Liver (tissue), 8 donors: ENCODE measurements at regions not wholly inside any gene's neighbourhood (a gene's known extent, or its start where the extent isn't known, plus 50 kb on each side); places are given as distances from the start of the nearest gene placed in this dataset.

Source experiments
- DNase-seq: peaks from one replicate; pipeline ENCODE4 v3.0.0-alpha.2; 2017; ENCODE audit warnings: low spot score
- H3K27ac ChIP-seq, 2 donors: one replicate each; pipeline ENCODE4 v1.7.0; 2013; ENCODE audit warnings: inconsistent platforms in 2 of 2, low read length in 2 of 2, control low read depth in 1 of 2, low read depth in 1 of 2, mild to moderate bottlenecking in 1 of 2
- H3K27me3 ChIP-seq, 4 donors: one replicate each; pipeline versions ENCODE4 v1.6.1 to v1.7.0; 2013; ENCODE audit warnings: low read length in 3 of 4, inconsistent platforms in 1 of 4, mild to moderate bottlenecking in 1 of 4, moderate library complexity in 1 of 4; ENCODE audit not compliant: control insufficient read depth in 4 of 4, insufficient read depth in 4 of 4
- H3K36me3 ChIP-seq, 4 donors: one replicate each; pipeline versions ENCODE4 v1.6.1 to v1.7.0; 2013; ENCODE audit warnings: low read length in 3 of 4, mild to moderate bottlenecking in 3 of 4, low read depth in 1 of 4, moderate library complexity in 1 of 4; ENCODE audit not compliant: control insufficient read depth in 4 of 4, insufficient read depth in 3 of 4
- H3K4me1 ChIP-seq, 4 donors: one replicate each; pipeline versions ENCODE4 v1.6.1 to v1.7.0; 2013; ENCODE audit warnings: low read length in 3 of 4, mild to moderate bottlenecking in 3 of 4, moderate library complexity in 1 of 4; ENCODE audit not compliant: control insufficient read depth in 4 of 4, insufficient read depth in 4 of 4
- H3K4me3 ChIP-seq, 3 donors: one replicate each; pipeline versions ENCODE4 v1.6.1 to v1.7.0; 2013; ENCODE audit warnings: low read length in 3 of 3, control low read depth in 1 of 3, low read depth in 1 of 3, mild to moderate bottlenecking in 1 of 3
- H3K9ac ChIP-seq, 2 donors: one replicate each; pipeline ENCODE4 v1.7.0; 2013; ENCODE audit warnings: low read length in 2 of 2, mild to moderate bottlenecking in 2 of 2, moderate library complexity in 2 of 2, control low read depth in 1 of 2, low read depth in 1 of 2
- H3K9me3 ChIP-seq, 4 donors: one replicate each; pipeline versions ENCODE4 v1.6.1 to v1.7.0; 2013; ENCODE audit warnings: low read length in 3 of 4; ENCODE audit not compliant: control insufficient read depth in 4 of 4
- FOXA1 ChIP-seq: IDR thresholded peaks from 2 replicates; pipeline ENCODE4 v1.6.1; 2016; ENCODE audit warnings: antibody characterized with exemption
- HNF4G ChIP-seq: IDR thresholded peaks from 2 replicates; pipeline ENCODE4 v1.6.1; 2016; ENCODE audit warnings: antibody characterized with exemption
- JUND ChIP-seq, 2 donors: IDR thresholded peaks; 2 replicates each; pipeline ENCODE4 v1.6.1; 2016; ENCODE audit warnings: antibody characterized with exemption in 2 of 2
- RAD21 ChIP-seq, 2 donors: IDR thresholded peaks; 2 replicates each; pipeline ENCODE4 v1.6.1; 2016; ENCODE audit warnings: antibody characterized with exemption in 2 of 2, mild to moderate bottlenecking in 2 of 2
- SP1 ChIP-seq: IDR thresholded peaks from 2 replicates; pipeline ENCODE4 v1.6.1; 2018; ENCODE audit warnings: antibody characterized with exemption, mild to moderate bottlenecking
- WGBS: extraction: QIAGEN DNeasy Blood & Tissue Kit; methylation state at CpG from one replicate; pipeline ENCODE4 v1.1.7; 2013; 5-methylcytosine and 5-hydroxymethylcytosine counted together
- TF ChIP-seq, protein P1 (sequence below): IDR thresholded peaks from 2 replicates; pipeline ENCODE4 v1.6.1; 2016; ENCODE audit warnings: antibody characterized with exemption
- TF ChIP-seq, protein P2 (sequence below): IDR thresholded peaks from 2 replicates; pipeline ENCODE4 v1.6.1; 2016; ENCODE audit warnings: antibody characterized with exemption, mild to moderate bottlenecking
- TF ChIP-seq, protein P3 (sequence below): fragments of 150-350 bp; IDR thresholded peaks from 2 replicates; pipeline ENCODE4 v1.5.1; 2017; ENCODE audit warnings: improper control_type of control experiment, low read depth, low read length; ENCODE audit not compliant: missing input control
- TF ChIP-seq, protein P4 (sequence below): IDR thresholded peaks from 2 replicates; pipeline ENCODE4 v1.6.1; 2016; ENCODE audit warnings: antibody characterized with exemption
- donor health status: healthy.
- donor health status: healthy.
- donor health status: healthy.
- donor health status: healthy.
- donor health status: healthy.

GRCh38 chrX:46216406-46216805 lies 328.8 kb downstream of the ZNF674 start:
- TF ChIP-seq JUND (IDR thresholded peaks at IDR 0.05) (no peak), SP1 (no peak), HNF4G (no peak)
- TF ChIP-seq, protein P1, sequence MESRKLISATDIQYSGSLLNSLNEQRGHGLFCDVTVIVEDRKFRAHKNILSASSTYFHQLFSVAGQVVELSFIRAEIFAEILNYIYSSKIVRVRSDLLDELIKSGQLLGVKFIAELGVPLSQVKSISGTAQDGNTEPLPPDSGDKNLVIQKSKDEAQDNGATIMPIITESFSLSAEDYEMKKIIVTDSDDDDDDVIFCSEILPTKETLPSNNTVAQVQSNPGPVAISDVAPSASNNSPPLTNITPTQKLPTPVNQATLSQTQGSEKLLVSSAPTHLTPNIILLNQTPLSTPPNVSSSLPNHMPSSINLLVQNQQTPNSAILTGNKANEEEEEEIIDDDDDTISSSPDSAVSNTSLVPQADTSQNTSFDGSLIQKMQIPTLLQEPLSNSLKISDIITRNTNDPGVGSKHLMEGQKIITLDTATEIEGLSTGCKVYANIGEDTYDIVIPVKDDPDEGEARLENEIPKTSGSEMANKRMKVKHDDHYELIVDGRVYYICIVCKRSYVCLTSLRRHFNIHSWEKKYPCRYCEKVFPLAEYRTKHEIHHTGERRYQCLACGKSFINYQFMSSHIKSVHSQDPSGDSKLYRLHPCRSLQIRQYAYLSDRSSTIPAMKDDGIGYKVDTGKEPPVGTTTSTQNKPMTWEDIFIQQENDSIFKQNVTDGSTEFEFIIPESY: no peak
- TF ChIP-seq, protein P2, sequence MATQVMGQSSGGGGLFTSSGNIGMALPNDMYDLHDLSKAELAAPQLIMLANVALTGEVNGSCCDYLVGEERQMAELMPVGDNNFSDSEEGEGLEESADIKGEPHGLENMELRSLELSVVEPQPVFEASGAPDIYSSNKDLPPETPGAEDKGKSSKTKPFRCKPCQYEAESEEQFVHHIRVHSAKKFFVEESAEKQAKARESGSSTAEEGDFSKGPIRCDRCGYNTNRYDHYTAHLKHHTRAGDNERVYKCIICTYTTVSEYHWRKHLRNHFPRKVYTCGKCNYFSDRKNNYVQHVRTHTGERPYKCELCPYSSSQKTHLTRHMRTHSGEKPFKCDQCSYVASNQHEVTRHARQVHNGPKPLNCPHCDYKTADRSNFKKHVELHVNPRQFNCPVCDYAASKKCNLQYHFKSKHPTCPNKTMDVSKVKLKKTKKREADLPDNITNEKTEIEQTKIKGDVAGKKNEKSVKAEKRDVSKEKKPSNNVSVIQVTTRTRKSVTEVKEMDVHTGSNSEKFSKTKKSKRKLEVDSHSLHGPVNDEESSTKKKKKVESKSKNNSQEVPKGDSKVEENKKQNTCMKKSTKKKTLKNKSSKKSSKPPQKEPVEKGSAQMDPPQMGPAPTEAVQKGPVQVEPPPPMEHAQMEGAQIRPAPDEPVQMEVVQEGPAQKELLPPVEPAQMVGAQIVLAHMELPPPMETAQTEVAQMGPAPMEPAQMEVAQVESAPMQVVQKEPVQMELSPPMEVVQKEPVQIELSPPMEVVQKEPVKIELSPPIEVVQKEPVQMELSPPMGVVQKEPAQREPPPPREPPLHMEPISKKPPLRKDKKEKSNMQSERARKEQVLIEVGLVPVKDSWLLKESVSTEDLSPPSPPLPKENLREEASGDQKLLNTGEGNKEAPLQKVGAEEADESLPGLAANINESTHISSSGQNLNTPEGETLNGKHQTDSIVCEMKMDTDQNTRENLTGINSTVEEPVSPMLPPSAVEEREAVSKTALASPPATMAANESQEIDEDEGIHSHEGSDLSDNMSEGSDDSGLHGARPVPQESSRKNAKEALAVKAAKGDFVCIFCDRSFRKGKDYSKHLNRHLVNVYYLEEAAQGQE: no peak
- TF ChIP-seq, protein P3, sequence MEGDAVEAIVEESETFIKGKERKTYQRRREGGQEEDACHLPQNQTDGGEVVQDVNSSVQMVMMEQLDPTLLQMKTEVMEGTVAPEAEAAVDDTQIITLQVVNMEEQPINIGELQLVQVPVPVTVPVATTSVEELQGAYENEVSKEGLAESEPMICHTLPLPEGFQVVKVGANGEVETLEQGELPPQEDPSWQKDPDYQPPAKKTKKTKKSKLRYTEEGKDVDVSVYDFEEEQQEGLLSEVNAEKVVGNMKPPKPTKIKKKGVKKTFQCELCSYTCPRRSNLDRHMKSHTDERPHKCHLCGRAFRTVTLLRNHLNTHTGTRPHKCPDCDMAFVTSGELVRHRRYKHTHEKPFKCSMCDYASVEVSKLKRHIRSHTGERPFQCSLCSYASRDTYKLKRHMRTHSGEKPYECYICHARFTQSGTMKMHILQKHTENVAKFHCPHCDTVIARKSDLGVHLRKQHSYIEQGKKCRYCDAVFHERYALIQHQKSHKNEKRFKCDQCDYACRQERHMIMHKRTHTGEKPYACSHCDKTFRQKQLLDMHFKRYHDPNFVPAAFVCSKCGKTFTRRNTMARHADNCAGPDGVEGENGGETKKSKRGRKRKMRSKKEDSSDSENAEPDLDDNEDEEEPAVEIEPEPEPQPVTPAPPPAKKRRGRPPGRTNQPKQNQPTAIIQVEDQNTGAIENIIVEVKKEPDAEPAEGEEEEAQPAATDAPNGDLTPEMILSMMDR: no peak
- Histone ChIP-seq H3K27ac (no peak overlapping the region), H3K4me3 (no peak overlapping the region), H3K27me3 (peaks cover 0 to 2% (median 0%) of the 10 kb centered on the region in 4 donors), H3K9ac (no peak overlapping the region), H3K9me3 (no peaks in the 10 kb centered on the region), H3K4me1 (peaks cover 0 to 3% (median 2%) of the 10 kb centered on the region in 4 donors), H3K36me3 (no peaks in the 10 kb centered on the region)
- DNase-seq: no peak
- 70% methylated on average over 2 of the region's 2 CpGs for WGBS

DNA sequence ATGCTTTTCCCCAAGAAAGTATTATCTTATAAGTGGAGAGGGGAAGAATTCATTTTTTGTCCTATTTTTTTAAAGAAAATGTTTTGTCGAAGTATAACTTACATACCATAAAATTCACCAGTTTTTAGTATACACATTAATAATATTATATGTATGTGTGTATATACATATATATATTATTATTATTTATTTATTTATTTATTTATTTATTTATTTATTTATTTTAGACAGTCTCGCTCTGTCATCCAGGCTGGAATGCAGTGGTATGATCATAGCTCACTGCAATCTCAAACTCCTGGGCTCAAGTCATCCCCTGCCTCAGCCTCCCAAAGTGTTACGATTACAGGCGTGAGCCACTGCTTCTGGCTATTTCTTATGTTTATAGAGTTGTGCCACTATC lies 334.1 kb downstream of the ZNF674 start:
- H3K9ac ChIP-seq: no peak overlapping the region
- H3K36me3 ChIP-seq: no peaks in the 10 kb centered on the region
- 97% methylated on average over 4 of the region's 4 CpGs for WGBS
- no peak for DNase-seq
- H3K27me3 ChIP-seq: no peaks in the 10 kb centered on the region
- no peaks in the 10 kb centered on the region for H3K4me1 ChIP-seq
- no peak overlapping the region for H3K27ac ChIP-seq
- no peaks in the 10 kb centered on the region for H3K9me3 ChIP-seq
- no peak overlapping the region for H3K4me3 ChIP-seq
- TF ChIP-seq, protein P4, sequence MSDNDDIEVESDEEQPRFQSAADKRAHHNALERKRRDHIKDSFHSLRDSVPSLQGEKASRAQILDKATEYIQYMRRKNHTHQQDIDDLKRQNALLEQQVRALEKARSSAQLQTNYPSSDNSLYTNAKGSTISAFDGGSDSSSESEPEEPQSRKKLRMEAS: no peak
- no peak for TF ChIP-seq RAD21 (IDR thresholded peaks at IDR 0.05)

DNA sequence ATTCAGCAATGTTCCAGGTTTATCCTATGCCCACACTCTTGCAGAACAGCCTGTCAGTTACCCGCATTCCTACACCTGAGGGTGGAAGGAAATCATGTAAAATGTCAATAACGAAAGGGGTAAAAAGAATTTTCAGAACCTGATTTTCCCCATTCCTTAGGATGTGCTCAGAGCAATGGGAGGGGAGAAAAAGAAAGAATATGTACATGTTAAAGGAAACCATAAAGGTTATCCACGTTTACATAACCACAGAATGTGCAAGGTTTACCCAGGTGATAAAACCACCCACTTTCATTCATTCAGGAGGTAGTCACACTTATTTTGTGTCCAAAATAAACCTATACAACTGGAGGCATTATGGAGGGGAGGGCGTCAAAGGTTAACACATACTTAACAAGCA lies 335.5 kb downstream of the ZNF674 start:
- Histone ChIP-seq H3K9me3 (no peaks in the 10 kb centered on the region), H3K9ac (no peak overlapping the region), H3K27ac (no peak overlapping the region), H3K4me1 (peaks cover 0 to 4% (median 1%) of the 10 kb centered on the region in 4 donors), H3K4me3 (no peak overlapping the region), H3K36me3 (no peaks in the 10 kb centered on the region), H3K27me3 (no peaks in the 10 kb centered on the region)
- DNase-seq: no peak
- 75% methylated on average over 4 of the region's 4 CpGs for WGBS
- TF ChIP-seq FOXA1: no peak
